ENCODE measurements at regions not wholly inside any gene's neighbourhood (a gene's known extent, or its start where the extent isn't known, plus 50 kb on each side); places are given as distances from the start of the nearest gene placed in this dataset.

DNA sequence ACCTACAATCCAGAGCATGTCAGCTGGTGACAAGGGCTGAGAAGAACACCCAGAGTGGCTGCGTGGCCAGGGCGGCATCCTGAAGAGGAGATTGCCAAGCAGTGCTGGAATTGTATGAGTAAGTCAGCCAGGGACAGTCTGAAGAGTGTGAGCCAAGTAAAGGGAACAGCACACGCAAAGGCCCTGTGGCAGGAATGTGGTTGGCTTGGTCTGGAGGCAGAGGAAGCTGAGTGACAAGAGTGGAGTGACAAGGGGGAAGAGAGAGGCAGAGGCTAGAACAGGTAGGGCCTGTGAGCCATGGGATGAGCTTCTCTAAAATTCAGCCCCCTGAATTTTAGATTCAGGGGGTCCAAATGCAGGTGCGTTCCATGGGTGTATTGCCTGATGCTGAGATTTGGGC is 53.7 kb upstream of the UQCRFS1 start:
- H3K27ac ChIP-seq (ENCODE audit: control insufficient read depth, insufficient read depth, low read length), result no peak overlapping the region
- H3K79me2 ChIP-seq (ENCODE audit: control insufficient read depth, insufficient read depth, low read length), result no peaks in the 10 kb centered on the region
- peaks cover 3% of the 10 kb centered on the region for H3K9me3 ChIP-seq (ENCODE audit: control insufficient read depth, low read depth, low read length)
- FAIRE-seq (no peak), DNase-seq (ENCODE audit: low read depth, low spot score) (no peak)
- no peak overlapping the region for H3K4me2 ChIP-seq (ENCODE audit: control insufficient read depth, extremely low read depth, insufficient read depth, low read depth, low read length)
- H2AFZ ChIP-seq (ENCODE audit: control insufficient read depth, low read length), result no peak overlapping the region
- H3K4me3 ChIP-seq (ENCODE audit: control insufficient read depth in 2 of 3, extremely low read depth in 1 of 3, insufficient read depth in 2 of 3, low read depth in 1 of 3, low read length in 3 of 3), result no peak overlapping the region
- no peaks in the 10 kb centered on the region for H3K27me3 ChIP-seq (ENCODE audit: control insufficient read depth, extremely low read depth, insufficient read depth, low read length)
- H3K9me1 ChIP-seq (ENCODE audit: control insufficient read depth, extremely low read depth, insufficient read depth, low read length), result no peaks in the 10 kb centered on the region
- no peaks in the 10 kb centered on the region for H3K4me1 ChIP-seq (ENCODE audit: control insufficient read depth, extremely low read depth, insufficient read depth, low read length)
- dilution Hi-C loops (cut with MboI; ENCODE audit: extremely low pct_ligation_motif_present, low sequenced_read_pairs), result no loop called here
- H4K20me1 ChIP-seq (ENCODE audit: control insufficient read depth, extremely low read depth, insufficient read depth, low read length), result no peaks in the 10 kb centered on the region
- no peak overlapping the region for H3K9ac ChIP-seq (ENCODE audit: control insufficient read depth, extremely low read depth, insufficient read depth, low read length)
- TF ChIP-seq CTCF (optimal IDR thresholded peaks at IDR 0.05 in 1 of 3, IDR thresholded peaks at IDR 0.05 in 1 of 3, conservative IDR thresholded peaks at IDR 0.05 in 1 of 3; ENCODE audit: extremely low read depth in 1 of 3, insufficient read depth in 2 of 3, low read length in 3 of 3) (no peak), EZH2 (IDR thresholded peaks at IDR 0.05; ENCODE audit: low read length) (no peak)
- H3K36me3 ChIP-seq (ENCODE audit: control insufficient read depth in 2 of 2, extremely low read depth in 1 of 2, insufficient read depth in 2 of 2, low read length in 2 of 2), result no peaks in the 10 kb centered on the region

- dilution Hi-C loops (cut with MboI; ENCODE audit: extremely low pct_ligation_motif_present, low sequenced_read_pairs), result no loop called here
- FAIRE-seq (no peak), DNase-seq (ENCODE audit: low read depth, low spot score) (no peak)
- TF ChIP-seq EZH2 (IDR thresholded peaks at IDR 0.05; ENCODE audit: low read length), result no peak
- TF ChIP-seq CTCF (optimal IDR thresholded peaks at IDR 0.05 in 1 of 3, IDR thresholded peaks at IDR 0.05 in 1 of 3, conservative IDR thresholded peaks at IDR 0.05 in 1 of 3; ENCODE audit: extremely low read depth in 1 of 3, insufficient read depth in 2 of 3, low read length in 3 of 3), result no peak
- H3K79me2 ChIP-seq (ENCODE audit: control insufficient read depth, insufficient read depth, low read length), result no peaks in the 10 kb centered on the region
- H3K36me3 ChIP-seq (ENCODE audit: control insufficient read depth in 2 of 2, extremely low read depth in 1 of 2, insufficient read depth in 2 of 2, low read length in 2 of 2), result no peaks in the 10 kb centered on the region
- peaks cover 3% of the 10 kb centered on the region for H3K9me3 ChIP-seq (ENCODE audit: control insufficient read depth, low read depth, low read length)
- no peak overlapping the region for H3K4me2 ChIP-seq (ENCODE audit: control insufficient read depth, extremely low read depth, insufficient read depth, low read depth, low read length)
- H4K20me1 ChIP-seq (ENCODE audit: control insufficient read depth, extremely low read depth, insufficient read depth, low read length), result no peaks in the 10 kb centered on the region
- no peaks in the 10 kb centered on the region for H3K4me1 ChIP-seq (ENCODE audit: control insufficient read depth, extremely low read depth, insufficient read depth, low read length)
- H3K9ac ChIP-seq (ENCODE audit: control insufficient read depth, extremely low read depth, insufficient read depth, low read length), result no peak overlapping the region
- no peak overlapping the region for H2AFZ ChIP-seq (ENCODE audit: control insufficient read depth, low read length)
- H3K9me1 ChIP-seq (ENCODE audit: control insufficient read depth, extremely low read depth, insufficient read depth, low read length), result no peaks in the 10 kb centered on the region
- no peaks in the 10 kb centered on the region for H3K27me3 ChIP-seq (ENCODE audit: control insufficient read depth, extremely low read depth, insufficient read depth, low read length)
- H3K4me3 ChIP-seq (ENCODE audit: control insufficient read depth in 2 of 3, extremely low read depth in 1 of 3, insufficient read depth in 2 of 3, low read depth in 1 of 3, low read length in 3 of 3), result no peak overlapping the region
- H3K27ac ChIP-seq (ENCODE audit: control insufficient read depth, insufficient read depth, low read length), result no peak overlapping the region
Observed at GRCh38 chr19:29267701-29268100, 54.8 kb upstream of the UQCRFS1 start.

All from keratinocyte (primary cell).